Brain microvascular endothelial cell (primary cell): ENCODE measurements at regions not wholly inside any gene's neighbourhood (a gene's known extent, or its start where the extent isn't known, plus 50 kb on each side); places are given as distances from the start of the nearest gene placed in this dataset.

Source experiments
- DNase-seq: peaks from one replicate; pipeline ENCODE4 v3.0.0-alpha.2; 2020
- H3K27ac ChIP-seq: fragments of 250-450 bp; sonication (Bioruptor Pico); 2 replicates; pipeline ENCODE4 v1.5.1; 2020; ENCODE audit warnings: mild to moderate bottlenecking, moderate library complexity
- H3K27me3 ChIP-seq: fragments of 250-450 bp; sonication (Bioruptor Pico); replicated peaks from 2 replicates; pipeline ENCODE4 v1.5.1; 2020; ENCODE audit warnings: mild to moderate bottlenecking
- H3K36me3 ChIP-seq: fragments of 250-450 bp; sonication (Bioruptor Pico); replicated peaks from 2 replicates; pipeline ENCODE4 v1.5.1; 2020; ENCODE audit warnings: mild to moderate bottlenecking
- H3K4me3 ChIP-seq: 2 replicates; pipeline ENCODE4 v1.5.1; 2011; ENCODE audit warnings: low read depth, mild to moderate bottlenecking, control low read depth, low read length, moderate library complexity
- CTCF ChIP-seq: IDR thresholded peaks from 2 replicates; pipeline ENCODE4 v1.5.1; 2011; ENCODE audit warnings: low read depth, mild to moderate bottlenecking, moderate library complexity, low read length, control low read depth, inconsistent platforms; ENCODE audit errors: missing control alignments
- in situ Hi-C: cut with HindIII; loops from 2 replicates; pipeline ENCODE4 v1.10.0; 2017; ENCODE audit warnings: low sequenced_read_pairs, low pct_ligation_motif_present

- TF ChIP-seq CTCF, result no peak
- no peaks in the 10 kb centered on the region for H3K36me3 ChIP-seq
- no peaks in the 10 kb centered on the region for H3K27me3 ChIP-seq
- DNase-seq, result no peak
- in situ Hi-C loops, result no loop called here
- H3K4me3 ChIP-seq, result no peak overlapping the region
- H3K27ac ChIP-seq, result no peak overlapping the region
These were observed 308.8 kb upstream of the NREP start for GRCh38 chr5:112065781-112066180.

DNA sequence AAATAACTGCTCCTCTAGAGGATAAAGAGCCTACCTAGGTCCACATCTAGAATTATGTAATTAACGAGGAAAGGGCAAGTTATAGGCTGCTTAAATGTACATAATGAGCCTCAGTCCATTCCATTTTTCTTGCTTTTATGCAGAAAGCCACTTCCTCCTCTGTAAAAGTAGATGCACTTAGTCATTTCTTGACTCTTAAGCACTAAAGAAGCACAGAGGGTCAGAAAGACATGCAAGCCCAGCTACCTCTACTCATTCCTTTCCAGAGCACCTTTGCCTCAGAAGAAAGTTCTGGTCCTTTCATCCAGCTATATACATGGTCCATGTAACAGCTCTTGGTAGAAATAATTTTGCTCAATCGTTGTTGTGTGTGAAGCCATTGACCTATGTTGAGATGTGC, 308.0 kb upstream of the NREP start:
- Histone ChIP-seq H3K27ac (no peak overlapping the region), H3K27me3 (no peaks in the 10 kb centered on the region), H3K36me3 (no peaks in the 10 kb centered on the region), H3K4me3 (no peak overlapping the region)
- in situ Hi-C loops, result no loop called here
- DNase-seq, result no peak
- TF ChIP-seq CTCF, result no peak

DNA sequence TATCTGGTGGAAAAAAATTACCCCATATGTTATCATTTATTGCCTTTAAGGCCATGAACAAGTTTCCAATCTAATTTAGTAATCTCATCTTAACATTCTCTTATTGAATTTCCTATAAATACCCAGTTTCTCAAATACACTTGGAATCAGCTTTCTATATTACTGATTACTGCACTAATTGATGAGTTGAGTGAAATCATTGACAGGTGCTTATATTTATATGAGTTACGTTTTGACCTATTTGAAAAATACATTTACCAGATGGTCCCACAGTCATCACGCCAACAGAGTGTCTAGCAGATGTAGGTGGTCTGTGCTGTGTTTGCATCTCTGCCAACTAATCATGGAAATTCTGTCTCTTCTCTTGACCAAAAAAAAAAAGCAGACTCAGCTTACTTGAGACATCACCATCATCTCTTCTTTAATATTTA, 307.3 kb upstream of the NREP start:
- TF ChIP-seq CTCF, result no peak
- no peaks in the 10 kb centered on the region for H3K36me3 ChIP-seq
- in situ Hi-C loops, result no loop called here
- H3K4me3 ChIP-seq, result no peak overlapping the region
- H3K27me3 ChIP-seq, result no peaks in the 10 kb centered on the region
- H3K27ac ChIP-seq, result no peak overlapping the region
- no peak for DNase-seq

DNA sequence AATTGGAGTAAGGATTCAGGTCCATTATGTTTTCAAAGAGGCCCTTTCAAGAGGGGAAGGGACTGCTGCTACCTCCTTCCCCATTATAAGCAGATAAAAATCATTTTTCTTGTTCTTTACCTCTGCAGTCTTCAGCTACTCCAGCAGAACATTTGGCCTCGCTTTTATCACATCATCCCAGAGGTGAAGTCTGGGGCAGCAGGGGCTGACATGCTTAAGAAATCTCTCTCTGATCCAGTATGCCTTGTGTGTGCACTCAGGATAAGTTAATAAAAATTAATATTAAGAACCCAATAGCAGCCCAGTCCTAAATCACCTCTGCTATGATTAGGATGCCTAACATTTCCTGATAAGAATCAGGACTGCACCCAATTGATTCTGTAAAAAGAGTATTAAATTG, 306.9 kb upstream of the NREP start:
- Histone ChIP-seq H3K36me3 (no peaks in the 10 kb centered on the region), H3K27me3 (no peaks in the 10 kb centered on the region), H3K4me3 (no peak overlapping the region), H3K27ac (no peak overlapping the region)
- in situ Hi-C loops, result no loop called here
- TF ChIP-seq CTCF, result no peak
- no peak for DNase-seq

DNA sequence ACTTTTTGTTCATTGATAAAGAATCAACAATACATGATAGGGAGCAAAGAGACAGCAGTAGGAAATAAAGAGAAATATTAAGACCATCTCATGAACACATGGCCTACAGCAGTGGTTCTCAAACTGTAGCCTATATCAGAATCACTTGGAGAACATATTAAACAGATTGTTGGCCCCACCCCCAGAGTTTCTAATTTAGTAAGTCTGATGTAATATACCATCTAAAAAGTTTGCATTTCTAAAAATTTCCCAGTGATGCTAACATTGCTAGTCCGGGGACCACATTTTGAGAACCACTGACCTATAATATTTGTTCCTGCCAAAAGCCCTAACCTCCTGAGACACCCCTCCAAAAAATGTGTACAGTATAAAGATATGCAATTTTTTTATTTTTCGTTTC, 306.2 kb upstream of the NREP start:
- H3K27me3 ChIP-seq, result no peaks in the 10 kb centered on the region
- in situ Hi-C loops, result no loop called here
- no peak overlapping the region for H3K27ac ChIP-seq
- no peak for DNase-seq
- TF ChIP-seq CTCF, result no peak
- no peak overlapping the region for H3K4me3 ChIP-seq
- H3K36me3 ChIP-seq, result no peaks in the 10 kb centered on the region

- in situ Hi-C loops, result no loop called here
- no peak for TF ChIP-seq CTCF
- no peak for DNase-seq
- Histone ChIP-seq H3K27ac (no peak overlapping the region), H3K4me3 (no peak overlapping the region), H3K36me3 (no peaks in the 10 kb centered on the region), H3K27me3 (no peaks in the 10 kb centered on the region)
These were observed 305.2 kb upstream of the NREP start for GRCh38 chr5:112062181-112062580.
